ENCODE measurements at regions not wholly inside any gene's neighbourhood (a gene's known extent, or its start where the extent isn't known, plus 50 kb on each side); places are given as distances from the start of the nearest gene placed in this dataset.
"Not testable (repeated sequence)": the region's sequence is repeated elsewhere in the genome, so short reads cannot be mapped to it uniquely, and the experiment has no call there.

DNA sequence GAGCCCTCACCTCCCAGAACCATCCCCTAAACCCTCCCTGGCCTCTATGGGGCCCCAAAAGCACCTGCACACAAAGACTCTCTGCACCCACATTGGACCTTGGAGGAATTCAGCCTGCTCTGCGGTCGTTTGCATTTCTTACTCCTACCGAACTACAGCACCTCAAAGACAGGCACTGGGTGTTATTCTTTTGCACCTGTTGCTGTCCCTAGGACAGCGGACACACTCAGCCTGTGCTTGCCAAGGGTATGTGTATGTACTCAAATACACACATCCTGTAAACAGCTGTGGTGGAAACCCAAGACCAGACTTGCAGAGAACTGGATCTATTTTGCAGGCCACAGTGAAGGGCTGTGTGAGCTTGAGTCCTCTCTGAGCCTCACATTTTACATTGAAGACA, 54.2 kb upstream of the LGALS9B start:
- H3K4me3 Mint-ChIP-seq, H3K4me1 Mint-ChIP-seq, H3K27me3 Mint-ChIP-seq, H3K9me3 Mint-ChIP-seq, ATAC-seq, DNase-seq, H3K27ac Mint-ChIP-seq: not testable (repeated sequence)

DNA sequence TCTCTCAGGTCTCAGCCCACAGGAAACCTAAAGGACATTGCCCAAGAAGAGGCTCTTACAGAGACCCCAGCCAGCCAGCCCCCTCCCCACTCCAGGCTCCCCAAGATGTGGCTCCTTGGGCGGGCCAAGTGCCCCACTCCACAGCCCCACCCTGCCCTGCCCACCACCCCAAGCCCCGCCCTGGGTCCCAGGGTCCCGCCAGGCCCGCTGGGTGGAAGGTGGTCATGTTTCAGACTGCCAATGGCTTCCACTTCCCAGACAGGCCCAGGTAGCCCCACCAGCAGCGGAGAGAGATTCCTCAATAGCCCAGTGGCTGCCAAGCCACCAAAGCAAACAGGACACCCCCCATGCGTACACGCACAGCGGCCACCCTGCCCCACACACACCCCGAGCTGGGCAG, 51.1 kb upstream of the LGALS9B start:
- H3K27ac Mint-ChIP-seq, H3K4me1 Mint-ChIP-seq, H3K9me3 Mint-ChIP-seq, H3K27me3 Mint-ChIP-seq, ATAC-seq, DNase-seq, H3K4me3 Mint-ChIP-seq: not testable (repeated sequence)

DNA sequence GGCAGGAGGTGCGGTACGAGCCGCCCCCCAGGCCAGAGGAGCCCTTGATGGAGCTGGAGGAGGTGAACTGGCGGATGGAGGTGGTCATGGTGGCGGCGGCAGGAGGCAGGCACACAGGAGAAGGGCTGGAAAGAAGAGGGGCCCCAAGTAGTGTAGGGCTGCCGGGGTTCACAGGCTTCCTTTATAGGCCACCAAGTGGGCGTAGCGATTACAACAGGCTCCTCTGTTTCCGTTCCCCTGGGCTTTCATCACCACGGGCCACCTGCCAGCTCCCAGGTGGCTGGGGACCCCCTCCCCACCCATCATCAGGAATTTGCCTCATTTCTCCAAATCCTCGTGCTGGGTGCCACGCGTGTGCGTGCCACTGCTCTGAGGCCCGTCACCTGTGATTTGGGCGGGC, 50.1 kb upstream of the LGALS9B start:
- not testable (repeated sequence) for H3K27ac Mint-ChIP-seq, H3K27me3 Mint-ChIP-seq, H3K9me3 Mint-ChIP-seq, H3K4me1 Mint-ChIP-seq
- DNase-seq (peak in 1 of 2 donors; percentile 32), ATAC-seq (peak; percentile 86)
- H3K4me3 Mint-ChIP-seq = peak overlapping the region in 1 of 2 donors; percentile 75
